ENCODE measurements at regions not wholly inside any gene's neighbourhood (a gene's known extent, or its start where the extent isn't known, plus 50 kb on each side); places are given as distances from the start of the nearest gene placed in this dataset.

DNA sequence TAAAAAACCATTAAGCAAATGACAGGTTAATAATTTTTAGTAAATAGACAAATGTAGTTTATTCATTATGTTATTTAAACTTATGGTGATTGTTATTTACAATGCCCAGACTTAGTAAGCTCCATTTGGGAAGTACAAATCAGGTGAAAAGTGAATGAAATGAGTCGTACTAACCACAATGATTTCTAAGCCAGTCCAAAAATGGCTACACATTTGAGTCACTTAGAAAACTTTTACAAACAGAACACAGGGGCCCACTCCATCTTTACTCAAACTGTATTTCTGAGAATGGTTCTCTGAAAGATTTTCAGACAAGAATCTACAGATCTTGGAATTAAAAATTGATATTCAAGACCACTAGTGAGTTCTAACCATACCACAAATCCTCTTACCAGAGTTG lies 653.3 kb upstream of the MIS18BP1 start:
- Histone ChIP-seq H3K27me3 (ENCODE audit: control insufficient read depth in 2 of 2, insufficient read depth in 2 of 2, low read length in 2 of 2) (no peaks in the 10 kb centered on the region), H3K9ac (ENCODE audit: insufficient read depth, low read length, poor library complexity, severe bottlenecking) (no peak overlapping the region), H3K4me2 (replicated peaks; ENCODE audit: extremely low read depth, low read length, poor library complexity, severe bottlenecking) (no peak overlapping the region), H3K36me3 (replicated peaks in 1 of 2; ENCODE audit: control insufficient read depth in 1 of 2, insufficient read depth in 2 of 2, low read length in 2 of 2) (no peaks in the 10 kb centered on the region), H3K27ac (ENCODE audit: low read depth in 1 of 2, low read length in 2 of 2) (no peak overlapping the region), H3K79me2 (ENCODE audit: insufficient read depth, low read length) (no peaks in the 10 kb centered on the region), H3K4me3 (replicated peaks in 1 of 3; ENCODE audit: low read depth in 2 of 3, low read length in 3 of 3) (no peak overlapping the region), H3K4me1 (ENCODE audit: control insufficient read depth in 1 of 2, insufficient read depth in 2 of 2, low read length in 2 of 2) (no peaks in the 10 kb centered on the region), H2AFZ (ENCODE audit: insufficient read depth, low read depth, low read length, poor library complexity, severe bottlenecking) (no peak overlapping the region), H3K9me3 (replicated peaks in 1 of 2; ENCODE audit: control insufficient read depth in 1 of 2, insufficient read depth in 1 of 2, low read length in 2 of 2) (peaks cover 6 to 9% of the 10 kb centered on the region in 2 donors), H4K20me1 (ENCODE audit: insufficient read depth, low read length) (no peaks in the 10 kb centered on the region)
- H3K4me1 Mint-ChIP-seq, result no peaks in the 10 kb centered on the region
- peaks cover 0 to 9% (median 2%) of the 10 kb centered on the region in 7 donors for H3K9me3 Mint-ChIP-seq
- TF ChIP-seq, protein P1, sequence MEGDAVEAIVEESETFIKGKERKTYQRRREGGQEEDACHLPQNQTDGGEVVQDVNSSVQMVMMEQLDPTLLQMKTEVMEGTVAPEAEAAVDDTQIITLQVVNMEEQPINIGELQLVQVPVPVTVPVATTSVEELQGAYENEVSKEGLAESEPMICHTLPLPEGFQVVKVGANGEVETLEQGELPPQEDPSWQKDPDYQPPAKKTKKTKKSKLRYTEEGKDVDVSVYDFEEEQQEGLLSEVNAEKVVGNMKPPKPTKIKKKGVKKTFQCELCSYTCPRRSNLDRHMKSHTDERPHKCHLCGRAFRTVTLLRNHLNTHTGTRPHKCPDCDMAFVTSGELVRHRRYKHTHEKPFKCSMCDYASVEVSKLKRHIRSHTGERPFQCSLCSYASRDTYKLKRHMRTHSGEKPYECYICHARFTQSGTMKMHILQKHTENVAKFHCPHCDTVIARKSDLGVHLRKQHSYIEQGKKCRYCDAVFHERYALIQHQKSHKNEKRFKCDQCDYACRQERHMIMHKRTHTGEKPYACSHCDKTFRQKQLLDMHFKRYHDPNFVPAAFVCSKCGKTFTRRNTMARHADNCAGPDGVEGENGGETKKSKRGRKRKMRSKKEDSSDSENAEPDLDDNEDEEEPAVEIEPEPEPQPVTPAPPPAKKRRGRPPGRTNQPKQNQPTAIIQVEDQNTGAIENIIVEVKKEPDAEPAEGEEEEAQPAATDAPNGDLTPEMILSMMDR (IDR thresholded peaks at IDR 0.05), result no peak
- H3K27ac Mint-ChIP-seq, result no peak overlapping the region
- no peak overlapping the region for H3K4me3 Mint-ChIP-seq
- no peak for DNase-seq
- no peaks in the 10 kb centered on the region for H3K36me3 Mint-ChIP-seq
- intact Hi-C loops (cut with micrococcal nuclease), result no loop called here
- no peaks in the 10 kb centered on the region for H3K27me3 Mint-ChIP-seq (ENCODE audit: low read depth in 3 of 3)
- no CpG with 5 or more reads among the region's 1 CpG for WGBS (ENCODE audit: insufficient coverage)

DNA sequence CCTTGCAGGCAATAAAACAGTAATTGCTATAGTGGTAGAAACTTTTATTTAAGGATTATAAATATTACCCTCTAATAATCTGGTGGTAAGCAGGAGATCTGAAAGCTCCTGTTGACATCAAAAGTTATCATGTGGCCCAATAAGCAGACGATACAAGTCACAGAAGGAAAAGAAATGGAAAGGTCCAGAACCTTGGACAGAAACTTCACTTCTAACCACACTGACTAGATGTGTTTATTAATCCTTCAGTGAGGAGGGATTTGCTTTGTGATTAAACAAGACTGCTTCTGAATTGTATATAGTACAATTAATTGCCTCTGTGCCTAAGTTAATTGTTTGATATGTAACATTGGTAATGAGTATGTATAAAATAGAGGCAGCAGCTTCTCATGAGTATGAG lies 652.7 kb upstream of the MIS18BP1 start:
- Mint-ChIP-seq H3K27me3 (ENCODE audit: low read depth in 3 of 3) (no peaks in the 10 kb centered on the region), H3K4me3 (no peak overlapping the region), H3K36me3 (no peaks in the 10 kb centered on the region), H3K9me3 (peaks cover 0 to 8% (median 2%) of the 10 kb centered on the region in 7 donors), H3K27ac (no peak overlapping the region), H3K4me1 (no peaks in the 10 kb centered on the region)
- H4K20me1 ChIP-seq (ENCODE audit: insufficient read depth, low read length), result no peaks in the 10 kb centered on the region
- H3K27ac ChIP-seq (ENCODE audit: low read depth in 1 of 2, low read length in 2 of 2), result no peak overlapping the region
- no peak overlapping the region for H3K9ac ChIP-seq (ENCODE audit: insufficient read depth, low read length, poor library complexity, severe bottlenecking)
- peaks cover 6% of the 10 kb centered on the region in 2 donors for H3K9me3 ChIP-seq (replicated peaks in 1 of 2; ENCODE audit: control insufficient read depth in 1 of 2, insufficient read depth in 1 of 2, low read length in 2 of 2)
- H3K36me3 ChIP-seq (replicated peaks in 1 of 2; ENCODE audit: control insufficient read depth in 1 of 2, insufficient read depth in 2 of 2, low read length in 2 of 2), result no peaks in the 10 kb centered on the region
- no peak overlapping the region for H3K4me2 ChIP-seq (replicated peaks; ENCODE audit: extremely low read depth, low read length, poor library complexity, severe bottlenecking)
- TF ChIP-seq, protein P1 (IDR thresholded peaks at IDR 0.05), result no peak
- no peak overlapping the region for H2AFZ ChIP-seq (ENCODE audit: insufficient read depth, low read depth, low read length, poor library complexity, severe bottlenecking)
- H3K27me3 ChIP-seq (ENCODE audit: control insufficient read depth in 2 of 2, insufficient read depth in 2 of 2, low read length in 2 of 2), result no peaks in the 10 kb centered on the region
- no peaks in the 10 kb centered on the region for H3K79me2 ChIP-seq (ENCODE audit: insufficient read depth, low read length)
- no peak for DNase-seq
- no CpG with 5 or more reads among the region's 1 CpG for WGBS (ENCODE audit: insufficient coverage)
- H3K4me3 ChIP-seq (replicated peaks in 1 of 3; ENCODE audit: low read depth in 2 of 3, low read length in 3 of 3), result no peak overlapping the region
- intact Hi-C loops (cut with micrococcal nuclease), result no loop called here
- no peaks in the 10 kb centered on the region for H3K4me1 ChIP-seq (ENCODE audit: control insufficient read depth in 1 of 2, insufficient read depth in 2 of 2, low read length in 2 of 2)

Measured in CD14-positive monocyte (primary cell).